ENCODE measurements at regions not wholly inside any gene's neighbourhood (a gene's known extent, or its start where the extent isn't known, plus 50 kb on each side); places are given as distances from the start of the nearest gene placed in this dataset.
"Not testable (repeated sequence)": the region's sequence is repeated elsewhere in the genome, so short reads cannot be mapped to it uniquely, and the experiment has no call there.

DNA sequence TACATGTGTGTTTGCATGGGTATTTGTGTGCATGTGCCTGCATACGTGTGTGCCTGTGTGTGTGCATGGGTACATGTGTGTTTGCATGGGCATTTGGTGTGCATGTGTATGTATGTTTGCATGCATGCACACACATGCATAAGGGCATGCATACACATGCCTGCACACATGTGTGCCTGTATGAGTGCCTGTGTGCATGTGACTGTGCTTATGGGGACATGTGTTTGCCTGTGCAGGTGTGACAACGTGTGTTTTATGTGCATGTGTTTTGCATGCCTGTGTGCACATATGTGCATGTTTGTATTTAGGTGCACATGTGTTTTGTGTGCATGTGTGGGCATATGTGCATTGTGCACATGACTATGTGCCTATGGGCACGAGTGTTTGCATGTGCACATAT is 165.7 kb downstream of the ERMARD start:
- no peak for DNase-seq

DNA sequence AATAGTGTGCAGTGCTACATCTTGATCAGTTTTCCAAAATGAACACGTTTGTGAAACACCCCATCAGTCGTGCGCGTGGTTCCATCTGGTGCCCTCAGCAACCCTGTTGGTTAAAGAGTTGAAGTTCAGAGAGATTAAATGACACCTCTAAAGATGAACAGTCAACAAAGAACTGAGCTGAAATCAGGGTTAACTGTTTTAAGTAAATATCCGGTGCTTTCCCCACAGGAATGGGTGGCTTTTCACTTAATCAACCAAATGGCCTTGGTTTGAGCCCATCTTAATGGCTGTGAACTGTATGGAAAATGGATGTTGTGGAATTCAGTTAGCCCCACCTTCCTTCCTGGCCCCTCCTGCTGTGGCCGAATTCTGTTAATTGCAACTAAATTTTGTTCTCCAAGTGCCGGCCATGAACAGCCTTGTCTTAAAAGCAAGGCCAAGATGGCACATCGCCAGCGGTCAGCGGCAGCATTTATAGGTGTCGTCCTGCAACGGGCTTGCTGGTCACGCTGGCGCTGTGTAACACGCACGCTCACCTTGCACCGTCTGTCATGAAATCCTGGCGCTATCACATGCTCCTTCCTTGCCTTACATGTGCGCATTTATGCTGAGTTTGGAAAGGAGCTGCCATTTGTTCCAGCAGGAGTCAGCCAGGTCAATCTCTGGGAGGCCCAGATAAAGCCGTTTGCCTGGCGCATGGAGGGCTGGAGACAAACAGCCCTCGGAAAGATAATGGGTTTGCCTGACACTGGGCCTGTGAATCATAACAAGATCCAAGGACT is 164.5 kb downstream of the ERMARD start:
- DNase-seq, result no peak

DNA sequence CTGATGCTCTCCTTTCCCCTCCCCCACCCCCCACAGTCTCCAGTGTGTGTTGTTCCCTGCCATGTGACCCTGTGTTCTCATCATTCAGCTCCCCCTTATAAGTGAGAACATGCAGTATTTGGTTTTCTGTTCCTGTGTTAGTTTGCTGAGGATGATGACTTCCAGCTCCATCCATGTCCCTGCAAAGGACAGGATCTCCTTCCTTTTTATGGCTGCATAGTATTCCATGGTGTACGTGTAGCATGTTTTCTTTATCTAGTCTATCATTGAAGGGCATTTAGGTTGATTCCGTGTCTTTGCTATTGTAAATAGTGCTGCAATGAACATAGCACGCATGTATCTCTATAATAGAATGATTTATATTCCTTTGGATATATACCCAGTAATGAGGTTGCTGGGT is 162.3 kb downstream of the ERMARD start:
- not testable (repeated sequence) for DNase-seq

DNA sequence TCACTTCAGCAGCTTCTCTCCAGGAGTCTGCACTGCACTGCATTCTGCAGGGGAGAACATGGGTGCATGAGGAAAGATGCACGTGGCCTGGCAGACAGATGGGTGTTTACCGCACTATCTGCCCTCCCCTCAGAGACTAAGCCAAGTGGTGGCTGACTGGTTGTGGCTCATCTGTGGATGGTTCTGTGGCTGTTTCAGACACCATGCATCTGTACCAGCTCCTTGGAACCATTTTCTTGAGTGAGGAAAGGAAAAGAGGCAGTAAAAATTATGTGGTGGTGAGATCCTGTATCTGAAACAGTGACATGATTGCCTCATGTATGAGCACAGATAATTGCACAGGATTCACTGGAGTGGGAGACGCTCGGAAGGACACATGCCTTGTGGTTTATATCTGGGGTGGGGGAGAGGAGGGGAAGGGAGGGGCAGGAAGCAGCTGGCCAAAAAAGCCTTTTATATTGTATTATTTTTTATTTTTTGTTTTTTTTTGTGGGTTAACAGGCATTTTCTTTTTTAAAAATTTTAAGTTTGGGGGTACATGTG is 161.7 kb downstream of the ERMARD start:
- no peak for DNase-seq

DNA sequence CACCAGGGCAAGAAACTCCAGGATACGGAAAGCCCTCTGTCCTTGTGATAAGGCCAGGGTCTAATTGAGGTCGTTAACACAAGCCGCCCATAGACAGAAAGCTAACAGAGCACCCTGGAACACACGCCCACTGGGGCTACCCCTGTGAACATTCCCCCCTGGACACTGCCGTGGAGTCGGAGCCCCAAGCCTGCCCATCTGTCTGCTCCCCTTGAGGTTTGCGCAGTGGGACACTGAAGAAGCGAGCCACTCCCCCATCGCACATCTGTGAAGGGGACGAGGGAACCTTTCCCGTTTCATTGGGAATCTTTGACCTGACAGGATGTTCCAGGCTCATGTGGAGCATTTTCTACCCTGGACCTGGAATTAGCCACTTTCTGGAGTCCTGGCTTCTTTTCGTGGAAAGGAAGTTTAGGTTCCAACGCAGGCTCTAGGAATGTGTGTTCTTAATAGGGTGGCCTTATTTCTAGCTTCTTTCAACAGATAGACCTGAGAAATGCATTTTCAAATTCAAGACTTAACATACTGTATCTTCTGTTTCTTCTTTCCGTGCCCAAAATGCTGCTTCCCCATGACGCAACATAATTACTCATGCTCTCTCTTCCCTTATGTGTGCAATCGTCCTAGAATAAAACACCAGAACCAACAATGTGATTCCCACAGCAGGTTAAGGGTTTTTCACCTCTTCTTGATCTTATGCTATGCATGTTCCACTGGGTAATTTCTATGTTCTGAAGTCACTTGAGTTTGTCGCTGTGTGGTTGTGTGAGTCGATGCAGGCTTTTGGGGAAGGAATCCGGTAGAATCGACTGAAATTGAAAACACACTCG is 161.1 kb downstream of the ERMARD start:
- no peak for DNase-seq

DNA sequence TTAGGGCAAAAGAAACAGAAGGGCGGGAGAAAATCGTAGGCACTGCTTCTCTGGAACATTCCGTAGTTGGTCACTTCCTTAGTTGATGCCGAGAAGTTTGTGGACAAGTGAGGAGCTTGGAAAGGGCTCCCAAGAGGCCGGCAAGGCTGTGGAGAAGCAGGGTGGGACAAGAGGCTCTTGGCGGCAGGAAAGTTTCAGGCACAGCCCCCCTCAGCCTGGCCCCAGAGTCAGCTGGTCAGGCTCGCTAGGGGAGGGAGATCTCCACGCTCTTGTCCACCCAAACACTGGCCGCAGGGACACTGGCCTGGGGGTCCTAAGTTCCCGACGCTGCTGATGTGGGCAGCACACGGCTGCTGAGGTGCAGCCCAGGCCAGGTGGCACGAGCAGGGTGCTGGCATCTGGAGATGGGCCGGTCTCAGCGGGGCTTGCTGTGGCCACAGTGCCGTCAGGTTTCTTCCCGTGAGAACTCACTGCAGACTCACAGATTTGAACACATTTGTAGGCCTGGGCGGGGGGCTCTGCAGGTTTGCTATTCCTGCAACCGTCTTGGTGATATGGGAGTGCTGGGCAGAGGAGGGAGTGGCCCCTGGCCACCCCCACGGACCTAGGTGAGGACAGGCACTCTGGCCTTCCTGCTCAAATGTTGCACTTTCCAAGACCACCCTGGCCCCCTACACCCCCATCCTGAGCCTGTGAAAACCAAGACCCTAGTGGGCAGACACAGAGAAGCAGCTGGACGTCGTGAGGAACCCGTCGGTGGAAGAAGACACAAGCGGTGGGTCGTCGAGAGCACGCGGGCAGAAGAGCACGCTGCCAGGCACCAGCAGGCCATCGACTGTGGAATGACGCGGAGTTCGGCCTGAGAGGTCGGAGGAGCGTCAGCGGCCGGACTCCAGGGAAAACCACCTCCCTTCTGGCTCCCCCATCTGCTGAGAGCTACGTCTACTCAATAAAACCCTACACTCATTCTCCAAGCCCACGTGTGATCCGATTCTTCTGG is 160.1 kb downstream of the ERMARD start:
- DNase-seq, result no peak

DNA sequence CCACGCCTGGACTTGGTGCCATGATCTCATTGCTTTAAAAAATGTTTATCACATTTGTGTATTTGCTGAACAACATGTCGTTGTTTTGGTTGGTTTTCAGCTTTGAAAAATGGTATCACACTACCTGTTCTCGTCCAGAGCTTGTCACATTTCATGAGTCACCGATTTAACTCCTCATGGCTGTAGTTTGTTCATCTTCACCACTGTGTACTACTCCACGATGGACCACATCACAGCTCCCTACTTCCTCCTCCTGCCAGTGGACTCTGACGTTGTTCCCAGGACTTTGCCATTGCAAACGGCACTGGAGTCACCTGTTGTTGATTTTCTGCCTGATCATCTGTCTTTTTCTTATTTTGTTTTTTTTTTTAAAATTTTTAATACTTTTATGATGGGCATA is 157.7 kb downstream of the ERMARD start:
- DNase-seq, result no peak

DNA sequence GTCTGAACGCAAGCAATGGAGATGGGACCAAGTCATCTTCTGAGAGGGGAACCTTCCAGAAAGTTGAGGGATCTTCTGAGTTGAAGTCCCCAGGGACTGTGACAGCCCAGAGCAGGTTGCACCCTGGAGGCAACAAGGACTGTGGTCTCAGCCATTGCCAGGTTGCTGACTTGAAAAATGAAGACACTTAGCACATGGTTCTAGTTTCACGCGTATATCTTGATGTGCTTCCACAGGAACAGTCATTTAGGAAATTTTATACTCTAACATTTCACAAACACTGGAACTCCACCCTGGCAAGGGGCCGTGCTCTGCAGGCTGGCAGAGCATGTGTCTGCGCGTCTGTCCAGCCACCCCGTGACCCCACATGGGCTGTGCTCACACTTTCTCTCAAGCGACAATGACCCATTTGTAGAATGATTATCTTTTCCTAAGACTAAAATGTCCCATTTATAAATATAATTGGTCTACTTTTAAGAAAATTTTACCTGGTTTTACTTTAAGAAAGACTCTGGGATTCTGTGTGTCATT is 157.0 kb downstream of the ERMARD start:
- no peak for DNase-seq

DNA sequence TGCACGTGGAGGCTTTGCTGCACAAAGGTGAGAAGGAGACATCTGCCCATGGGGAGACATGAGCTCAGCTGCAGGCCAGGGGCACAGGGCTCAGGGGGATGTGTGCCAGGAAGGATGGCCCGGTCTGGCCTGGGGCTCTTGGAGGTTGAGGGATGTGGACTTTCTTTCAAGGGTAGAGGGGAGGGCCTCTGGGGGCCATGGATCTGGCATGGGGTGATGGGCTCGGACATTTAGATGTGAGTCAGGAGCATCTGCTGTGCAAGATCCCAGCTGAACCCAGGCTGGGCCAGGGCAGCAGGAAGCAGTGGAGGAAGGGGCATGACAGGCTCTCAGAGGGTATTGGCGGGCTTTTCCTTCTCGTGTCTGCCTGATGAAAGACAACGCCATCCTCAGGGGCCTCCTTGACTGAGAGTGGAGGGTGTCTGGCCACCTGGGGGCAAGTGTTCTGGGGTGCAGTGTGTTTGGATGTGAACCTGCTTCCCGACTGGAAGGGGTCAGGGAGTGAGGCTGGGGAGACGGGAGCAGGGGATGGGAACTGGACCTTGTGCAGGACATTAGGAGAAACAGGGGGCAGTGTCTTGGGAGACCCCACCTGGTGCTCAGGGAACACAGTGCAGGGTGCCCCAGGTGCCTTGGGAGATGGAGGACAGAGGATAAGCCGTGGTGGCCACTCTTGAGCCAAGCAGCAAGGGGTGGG is 156.1 kb downstream of the ERMARD start:
- no peak for DNase-seq

DNA sequence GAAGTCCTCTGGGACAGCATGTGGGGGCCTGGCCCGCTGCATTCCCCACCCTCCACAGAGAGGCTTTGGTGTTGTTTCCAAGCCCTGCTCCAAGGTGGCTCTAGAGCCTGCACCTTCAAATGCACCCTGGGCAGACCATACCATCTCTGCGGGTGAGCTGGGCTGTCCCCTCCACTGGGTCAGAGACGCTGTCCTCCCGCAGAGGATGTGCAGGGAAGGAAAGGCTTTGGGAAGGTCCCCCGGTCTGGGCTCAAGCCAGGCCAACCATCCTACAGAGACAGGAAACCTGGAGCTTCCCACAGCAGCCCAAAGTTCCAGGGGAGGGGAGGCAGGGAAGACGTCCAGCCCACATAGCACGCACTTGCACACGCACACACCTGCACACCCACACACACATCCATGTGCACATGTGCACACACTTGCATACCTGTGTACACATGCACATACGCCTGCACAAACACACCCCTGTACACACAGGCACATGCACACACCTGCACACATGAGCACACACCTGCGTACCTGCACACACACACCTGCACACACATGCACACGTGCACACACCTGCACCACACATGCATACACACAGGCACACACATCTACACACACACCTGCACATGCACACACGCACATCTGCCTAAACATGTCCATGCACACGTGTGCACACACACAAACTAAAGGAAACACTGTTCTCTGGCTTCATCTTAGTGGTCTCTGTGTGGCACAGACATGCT is 155.4 kb downstream of the ERMARD start:
- no peak for DNase-seq

DNA sequence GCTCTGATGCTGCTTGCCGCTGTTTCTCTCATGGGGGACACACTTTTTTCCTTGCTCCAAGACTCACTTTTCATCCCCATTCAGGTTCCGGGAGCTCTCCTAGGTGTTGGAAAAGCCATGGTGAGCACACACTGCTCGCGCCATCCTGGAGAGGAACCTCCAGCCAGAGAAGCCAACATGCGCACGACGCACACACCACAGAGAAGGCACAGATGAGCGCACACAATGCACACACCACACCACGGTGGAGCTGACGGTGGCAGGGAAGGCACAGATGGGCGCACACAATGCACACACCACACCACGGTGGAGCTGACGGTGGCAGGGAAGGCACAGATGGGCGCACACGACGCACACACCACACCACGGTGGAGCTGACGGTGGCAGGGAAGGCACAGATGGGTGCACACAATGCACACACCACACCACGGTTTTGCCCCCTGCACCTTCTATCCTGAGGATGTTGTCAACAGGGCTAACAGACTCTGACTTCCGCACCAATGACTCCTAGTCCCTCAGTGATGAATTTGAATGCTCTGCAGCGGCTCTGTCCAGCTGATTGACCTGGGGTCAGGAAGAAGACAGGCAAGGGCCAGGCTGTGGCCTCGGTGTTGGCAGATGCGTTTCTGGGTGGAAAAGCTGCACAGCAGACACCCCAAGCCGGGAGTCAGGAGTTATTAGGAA is 154.7 kb downstream of the ERMARD start:
- no peak for DNase-seq

DNA sequence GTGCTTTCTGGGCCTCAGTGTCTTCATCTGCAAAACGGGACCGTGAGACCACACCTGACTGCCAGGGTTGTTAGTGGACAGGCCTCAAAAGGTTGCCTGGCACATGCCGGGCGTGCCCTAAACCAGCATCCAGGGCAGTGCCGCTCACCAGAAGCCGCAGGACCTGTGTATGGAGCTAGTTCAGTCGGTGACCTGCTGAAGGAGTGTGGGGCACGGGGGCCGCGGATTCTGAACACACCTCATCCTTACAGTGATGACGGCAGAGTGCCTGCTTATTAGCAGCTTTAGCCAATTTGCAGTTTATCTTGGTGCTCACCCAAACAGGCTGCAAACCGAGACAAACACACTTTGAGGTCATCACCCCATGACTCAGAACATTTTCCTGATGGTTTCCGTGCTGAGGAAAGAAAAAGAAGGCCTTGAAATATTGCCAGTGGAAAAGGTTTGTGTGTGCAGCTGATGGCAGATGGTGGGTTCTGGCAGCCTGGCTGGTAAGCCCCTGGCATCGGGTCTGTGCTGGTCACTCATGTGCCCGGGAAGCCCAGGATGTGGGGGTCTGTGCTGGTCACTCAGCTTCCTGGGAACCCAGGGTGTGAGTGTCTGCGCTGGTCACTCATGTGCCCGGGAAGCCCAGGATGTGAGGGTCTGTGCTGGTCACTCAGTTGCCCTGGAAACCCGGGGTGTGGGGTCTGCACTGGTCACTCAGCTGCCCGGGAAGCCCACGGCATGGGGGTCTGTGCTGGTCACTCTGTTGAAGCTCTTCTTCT is 153.8 kb downstream of the ERMARD start:
- DNase-seq, result no peak

DNA sequence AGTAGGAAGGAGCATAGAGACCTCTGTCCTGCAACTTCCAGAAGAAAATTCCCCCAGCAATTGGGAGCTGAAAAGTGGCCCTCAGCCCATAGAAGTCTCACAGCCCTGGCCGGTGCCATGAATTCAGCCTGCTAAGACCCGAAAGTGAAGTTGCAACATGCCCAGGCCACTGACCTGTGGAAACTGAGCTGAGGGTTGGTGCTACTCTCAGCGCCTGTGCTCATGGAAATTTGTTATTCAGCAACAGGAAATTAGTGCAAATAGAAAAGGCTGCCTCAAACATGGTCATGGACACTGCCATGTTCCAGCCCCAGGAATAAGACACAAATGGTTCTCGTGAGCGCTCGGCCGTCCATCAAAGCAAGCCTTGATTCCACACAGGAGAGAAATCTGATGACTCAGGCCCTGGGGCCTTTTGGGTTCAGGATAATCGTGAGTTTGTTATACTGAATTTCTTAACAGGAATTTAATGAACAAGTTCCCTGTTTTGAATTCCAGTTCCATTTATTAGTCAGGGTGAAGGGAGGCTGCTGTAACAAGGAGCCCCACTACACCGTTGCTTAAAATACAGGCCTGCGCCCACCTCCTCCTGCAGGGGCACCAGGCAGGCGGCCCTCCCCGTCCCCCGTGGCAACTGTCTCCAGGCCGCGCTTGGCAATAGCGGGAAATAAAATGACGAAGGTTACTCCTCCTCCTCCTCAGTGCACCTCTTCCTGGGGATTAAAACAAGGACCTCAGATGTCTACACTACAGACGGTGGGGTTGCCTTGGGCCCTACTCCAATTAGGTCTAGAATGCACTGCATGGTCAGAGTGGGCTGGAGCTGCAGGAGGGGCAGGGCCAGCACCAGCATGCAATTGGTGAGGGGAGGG is 152.9 kb downstream of the ERMARD start:
- DNase-seq, result no peak

DNA sequence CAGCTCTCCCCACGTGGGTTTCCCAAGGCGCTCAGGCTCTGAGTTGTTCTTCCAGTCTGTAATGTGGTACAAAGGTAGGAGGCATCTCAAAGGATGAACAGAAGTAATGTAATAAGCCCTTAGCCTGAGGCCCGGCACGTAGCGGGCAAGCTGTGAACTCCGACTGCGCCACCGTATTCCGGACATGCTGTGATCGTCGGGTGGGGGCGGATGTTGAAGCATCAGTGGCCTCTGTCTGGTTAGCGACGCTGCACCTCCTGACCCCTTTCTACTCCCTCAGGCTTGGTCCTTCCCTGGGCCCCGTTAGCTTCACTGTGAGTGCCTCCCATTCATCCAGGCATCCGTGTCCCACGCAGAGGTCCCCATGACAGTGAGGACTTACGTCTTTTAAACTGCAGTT is 151.7 kb downstream of the ERMARD start:
- DNase-seq, result no peak

DNA sequence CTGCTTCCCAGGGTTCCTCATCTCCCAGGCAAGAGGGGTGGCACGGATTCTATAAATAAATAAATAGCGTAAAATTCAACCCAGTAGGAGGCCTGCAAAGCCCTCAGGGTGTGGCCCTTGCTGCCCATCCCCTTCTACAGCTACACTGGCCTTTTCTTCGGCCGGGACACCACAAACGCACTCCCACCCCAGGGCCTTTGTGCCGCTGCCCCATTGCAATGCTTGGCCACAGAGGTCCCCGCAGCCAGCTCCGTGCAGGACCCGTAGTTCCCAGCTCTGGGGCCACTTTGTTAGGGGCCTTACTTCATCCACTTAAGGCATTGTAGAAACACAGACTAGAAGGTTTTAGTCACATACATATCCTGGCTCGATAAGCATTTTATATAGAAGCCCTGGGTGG is 151.2 kb downstream of the ERMARD start:
- no peak for DNase-seq

DNA sequence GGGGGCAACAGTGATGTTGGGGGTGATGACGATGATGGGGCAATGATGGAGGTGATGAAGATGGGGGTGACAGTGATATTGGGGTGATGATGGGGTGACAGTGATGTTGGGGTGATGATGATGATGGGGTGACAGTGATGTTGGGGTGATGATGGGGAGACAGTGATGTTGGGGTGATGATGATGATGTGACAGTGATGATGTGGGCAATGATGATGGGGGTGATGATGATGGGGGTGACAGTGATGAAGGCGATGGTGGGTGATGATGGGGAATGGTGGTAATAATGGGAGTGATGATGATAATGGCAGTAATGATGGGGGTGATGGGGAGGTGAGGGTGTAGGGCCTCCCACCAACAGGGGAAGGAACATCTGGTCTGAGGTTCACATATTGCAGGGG is 150.6 kb downstream of the ERMARD start:
- no peak for DNase-seq

DNA sequence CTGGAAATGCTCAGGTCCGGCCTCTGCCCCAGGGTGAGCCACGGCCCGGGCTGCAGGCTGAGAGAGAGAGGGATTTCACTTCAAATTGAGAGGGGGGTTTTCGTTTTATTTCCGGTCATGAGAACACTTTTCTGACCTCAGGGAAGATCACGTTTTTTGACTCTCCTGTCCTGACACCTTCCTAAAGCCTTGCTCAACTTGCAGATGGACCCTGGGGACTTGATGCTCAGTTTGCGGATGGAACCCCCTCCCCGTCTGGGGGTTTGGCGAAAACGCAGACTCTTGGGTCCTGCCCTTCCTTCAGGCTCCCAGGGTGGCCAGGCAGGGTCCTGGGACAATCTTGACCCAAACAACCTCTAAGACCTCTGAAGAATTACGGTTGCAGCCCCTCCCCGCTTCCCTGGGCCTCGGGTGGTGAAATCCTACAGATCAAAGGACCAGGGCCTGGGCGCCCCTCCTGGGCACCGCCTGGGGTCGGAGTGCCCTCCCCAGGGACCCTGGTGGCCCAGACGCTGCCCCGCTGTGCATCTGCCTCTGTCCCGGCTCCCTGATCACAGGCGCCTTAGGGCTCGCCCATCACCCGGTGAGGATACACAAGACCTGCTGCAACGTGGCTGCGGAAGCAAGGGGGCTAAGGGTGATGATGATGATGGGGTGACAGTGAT is 148.2 kb downstream of the ERMARD start:
- DNase-seq, result no peak
